ENCODE measurements at regions not wholly inside any gene's neighbourhood (a gene's known extent, or its start where the extent isn't known, plus 50 kb on each side); places are given as distances from the start of the nearest gene placed in this dataset.

- TF ChIP-seq CTCF (IDR thresholded peaks at IDR 0.05), result no peak
- TF ChIP-seq, protein P1, sequence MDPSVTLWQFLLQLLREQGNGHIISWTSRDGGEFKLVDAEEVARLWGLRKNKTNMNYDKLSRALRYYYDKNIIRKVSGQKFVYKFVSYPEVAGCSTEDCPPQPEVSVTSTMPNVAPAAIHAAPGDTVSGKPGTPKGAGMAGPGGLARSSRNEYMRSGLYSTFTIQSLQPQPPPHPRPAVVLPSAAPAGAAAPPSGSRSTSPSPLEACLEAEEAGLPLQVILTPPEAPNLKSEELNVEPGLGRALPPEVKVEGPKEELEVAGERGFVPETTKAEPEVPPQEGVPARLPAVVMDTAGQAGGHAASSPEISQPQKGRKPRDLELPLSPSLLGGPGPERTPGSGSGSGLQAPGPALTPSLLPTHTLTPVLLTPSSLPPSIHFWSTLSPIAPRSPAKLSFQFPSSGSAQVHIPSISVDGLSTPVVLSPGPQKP (IDR thresholded peaks at IDR 0.05; ENCODE audit: low read depth, low read length), result no peak
- TF ChIP-seq PHF8 (IDR thresholded peaks at IDR 0.05; ENCODE audit: borderline replicate concordance, low read depth), result no peak
- TF ChIP-seq MAZ (IDR thresholded peaks at IDR 0.05; ENCODE audit: borderline replicate concordance, low read depth, low read length), result no peak
- no peak for TF ChIP-seq NR3C1 (IDR thresholded peaks at IDR 0.05)
- no peak for TF ChIP-seq TP53 (CRISPR knock-in tag; IDR thresholded peaks at IDR 0.05)
- no peak for TF ChIP-seq JUN (IDR thresholded peaks at IDR 0.05)
- TF ChIP-seq CHD2 (IDR thresholded peaks at IDR 0.05; ENCODE audit: low read length, partially characterized antibody), result no peak
- no peak for TF ChIP-seq HMGXB4 (CRISPR knock-in tag; IDR thresholded peaks at IDR 0.05; ENCODE audit: borderline replicate concordance)
Measured at GRCh38 chr1:14205066-14205465, 393.4 kb upstream of the KAZN start (continued).

- CTCF ChIA-PET, result no interaction called here
- Histone ChIP-seq H3K4me3 (no peak overlapping the region), H3K4me1 (no peaks in the 10 kb centered on the region), H3K9me3 (no peaks in the 10 kb centered on the region), H3K4me2 (no peak overlapping the region), H3K27ac (no peak overlapping the region)
- ATAC-seq (no peak), FAIRE-seq (no peak), DNase-seq (ENCODE audit: low read depth in 1 of 2, low spot score in 1 of 2) (no peak)
- TF ChIP-seq, protein P2, sequence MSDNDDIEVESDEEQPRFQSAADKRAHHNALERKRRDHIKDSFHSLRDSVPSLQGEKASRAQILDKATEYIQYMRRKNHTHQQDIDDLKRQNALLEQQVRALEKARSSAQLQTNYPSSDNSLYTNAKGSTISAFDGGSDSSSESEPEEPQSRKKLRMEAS (IDR thresholded peaks at IDR 0.05), result no peak
- TF ChIP-seq EP300 (IDR thresholded peaks at IDR 0.05) (no peak), FOSB (CRISPR knock-in tag; IDR thresholded peaks at IDR 0.05) (no peak), ZC3H11A (IDR thresholded peaks at IDR 0.05) (no peak)
- TF ChIP-seq, protein P1 (IDR thresholded peaks at IDR 0.05; ENCODE audit: low read depth, low read length), result no peak
- POLR2A ChIA-PET, result no interaction called here
Measured at GRCh38 chr1:14215151-14215550, 383.3 kb upstream of the KAZN start.

DNA sequence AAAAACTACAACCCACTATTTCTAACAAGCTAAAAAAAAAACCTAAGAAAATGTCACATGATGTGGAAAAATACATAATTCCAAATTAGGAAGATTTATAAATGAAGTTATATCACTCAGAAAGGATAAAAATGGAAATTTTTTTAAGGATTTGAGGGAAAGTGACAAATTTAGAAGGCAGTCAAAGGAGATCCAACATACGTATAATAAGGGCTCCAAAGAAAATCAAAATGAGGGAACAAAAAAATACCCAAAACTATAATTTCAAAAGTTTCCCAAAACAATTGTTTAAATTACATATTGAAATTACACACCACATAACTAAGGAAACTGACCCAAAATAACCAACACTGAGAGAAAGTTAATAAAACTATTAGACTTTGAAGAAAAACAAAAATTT is 381.1 kb upstream of the KAZN start:
- POLR2A ChIA-PET, result no interaction called here
- no peak for ATAC-seq
- no peaks in the 10 kb centered on the region for H3K4me1 ChIP-seq
- H3K27ac ChIP-seq, result no peak overlapping the region
- DNase-seq (ENCODE audit: low read depth in 1 of 2, low spot score in 1 of 2), result no peak
- CTCF ChIA-PET, result no interaction called here
- H3K4me3 ChIP-seq, result no peak overlapping the region
- TF ChIP-seq, protein P3, sequence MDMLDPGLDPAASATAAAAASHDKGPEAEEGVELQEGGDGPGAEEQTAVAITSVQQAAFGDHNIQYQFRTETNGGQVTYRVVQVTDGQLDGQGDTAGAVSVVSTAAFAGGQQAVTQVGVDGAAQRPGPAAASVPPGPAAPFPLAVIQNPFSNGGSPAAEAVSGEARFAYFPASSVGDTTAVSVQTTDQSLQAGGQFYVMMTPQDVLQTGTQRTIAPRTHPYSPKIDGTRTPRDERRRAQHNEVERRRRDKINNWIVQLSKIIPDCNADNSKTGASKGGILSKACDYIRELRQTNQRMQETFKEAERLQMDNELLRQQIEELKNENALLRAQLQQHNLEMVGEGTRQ (IDR thresholded peaks at IDR 0.05), result no peak
- TF ChIP-seq HEYL (CRISPR knock-in tag; IDR thresholded peaks at IDR 0.05) (no peak), RNF2 (IDR thresholded peaks at IDR 0.05; ENCODE audit: borderline replicate concordance, low read depth) (no peak), TP53 (CRISPR knock-in tag; IDR thresholded peaks at IDR 0.05) (no peak), HDAC2 (IDR thresholded peaks at IDR 0.05) (no peak), EP300 (IDR thresholded peaks at IDR 0.05) (no peak), HOXB5 (CRISPR knock-in tag; IDR thresholded peaks at IDR 0.05) (no peak)
- TF ChIP-seq, protein P1 (IDR thresholded peaks at IDR 0.05; ENCODE audit: low read depth, low read length), result no peak
- WGBS (ENCODE audit: missing lambda C conversion rate), result 42% methylated on average over 1 of the region's 1 CpG
- no peak overlapping the region for H3K4me2 ChIP-seq
- FAIRE-seq, result no peak
- no peaks in the 10 kb centered on the region for H3K9me3 ChIP-seq
